Jurkat, Clone E6-1 (cell line): ENCODE measurements at regions not wholly inside any gene's neighbourhood (a gene's known extent, or its start where the extent isn't known, plus 50 kb on each side); places are given as distances from the start of the nearest gene placed in this dataset.

ENCODE experiments used
- DNase-seq: peaks from one replicate; pipeline ENCODE4 v3.0.0-alpha.2; 2011; ENCODE audit warnings: low read depth, low spot score
- H3K4me3 ChIP-seq: 2 replicates; pipeline ENCODE4 v1.5.1; 2011; ENCODE audit warnings: mild to moderate bottlenecking, low read length, control low read depth, moderate library complexity

GRCh38 chr5:6066016-6066415, 312.3 kb downstream of the MED10 start:
- no peak overlapping the region for H3K4me3 ChIP-seq
- no peak for DNase-seq

DNA sequence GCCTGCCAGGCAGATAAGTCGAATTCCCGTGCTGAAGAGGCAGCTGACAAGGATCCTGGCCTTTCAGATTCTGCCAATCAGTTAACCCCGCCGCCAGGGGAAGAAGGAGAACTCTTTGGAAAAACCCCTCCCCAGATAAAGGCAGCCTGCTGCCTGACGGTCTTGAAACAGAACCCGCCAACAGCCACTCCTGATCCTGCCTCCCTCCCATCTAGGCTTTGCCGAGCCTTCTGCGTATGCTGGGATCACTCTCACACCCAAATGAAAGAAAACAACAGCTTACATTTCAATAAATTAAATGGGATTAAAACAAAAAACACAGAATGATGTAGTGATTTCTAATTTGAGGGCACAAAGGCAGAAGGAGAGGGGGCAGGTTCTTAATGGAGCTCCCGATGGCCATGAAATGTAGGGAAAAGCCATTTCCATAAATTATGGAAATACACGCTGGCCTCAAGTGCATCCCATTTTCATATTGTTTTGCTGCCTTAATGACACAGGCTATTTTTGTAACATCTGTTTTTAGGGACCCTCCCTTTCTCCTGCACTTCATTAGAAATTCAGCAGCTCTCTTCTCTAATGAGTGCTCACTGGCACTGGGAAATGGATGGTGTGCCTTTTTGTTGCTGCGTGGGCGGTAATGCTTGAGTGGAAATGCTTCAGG, 319.1 kb downstream of the MED10 start:
- no peak overlapping the region for H3K4me3 ChIP-seq
- DNase-seq = no peak

- no peak for DNase-seq
- H3K4me3 ChIP-seq = no peak overlapping the region
Measured at GRCh38 chr5:6058055-6058715, 320.2 kb downstream of the MED10 start.

- no peak overlapping the region for H3K4me3 ChIP-seq
- DNase-seq = no peak
Measured at GRCh38 chr5:6056280-6056679, 322.1 kb downstream of the MED10 start.

DNA sequence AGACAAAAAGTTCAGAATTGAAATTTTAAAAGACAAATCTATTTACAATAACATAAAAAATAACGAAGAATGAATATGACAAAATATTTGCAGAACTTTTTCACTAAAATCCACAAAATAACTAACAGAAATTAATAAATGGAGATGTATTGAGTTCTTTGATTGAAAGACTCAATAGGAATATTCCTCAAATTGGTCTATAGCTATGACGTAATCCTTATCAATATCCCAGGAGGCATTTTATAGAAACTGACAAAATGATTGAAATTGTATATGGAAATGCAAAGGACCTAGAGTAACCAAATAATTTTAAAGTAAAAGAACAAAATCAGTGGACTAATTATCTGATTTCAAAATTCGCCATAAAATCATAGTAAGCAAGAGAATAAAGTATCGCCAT, 328.7 kb downstream of the MED10 start:
- DNase-seq = no peak
- H3K4me3 ChIP-seq = no peak overlapping the region

- DNase-seq = no peak
- no peak overlapping the region for H3K4me3 ChIP-seq
Measured at GRCh38 chr5:6048746-6049145, 329.6 kb downstream of the MED10 start.

- no peak for DNase-seq
- no peak overlapping the region for H3K4me3 ChIP-seq
Measured at GRCh38 chr5:6046296-6046967, 331.9 kb downstream of the MED10 start.

DNA sequence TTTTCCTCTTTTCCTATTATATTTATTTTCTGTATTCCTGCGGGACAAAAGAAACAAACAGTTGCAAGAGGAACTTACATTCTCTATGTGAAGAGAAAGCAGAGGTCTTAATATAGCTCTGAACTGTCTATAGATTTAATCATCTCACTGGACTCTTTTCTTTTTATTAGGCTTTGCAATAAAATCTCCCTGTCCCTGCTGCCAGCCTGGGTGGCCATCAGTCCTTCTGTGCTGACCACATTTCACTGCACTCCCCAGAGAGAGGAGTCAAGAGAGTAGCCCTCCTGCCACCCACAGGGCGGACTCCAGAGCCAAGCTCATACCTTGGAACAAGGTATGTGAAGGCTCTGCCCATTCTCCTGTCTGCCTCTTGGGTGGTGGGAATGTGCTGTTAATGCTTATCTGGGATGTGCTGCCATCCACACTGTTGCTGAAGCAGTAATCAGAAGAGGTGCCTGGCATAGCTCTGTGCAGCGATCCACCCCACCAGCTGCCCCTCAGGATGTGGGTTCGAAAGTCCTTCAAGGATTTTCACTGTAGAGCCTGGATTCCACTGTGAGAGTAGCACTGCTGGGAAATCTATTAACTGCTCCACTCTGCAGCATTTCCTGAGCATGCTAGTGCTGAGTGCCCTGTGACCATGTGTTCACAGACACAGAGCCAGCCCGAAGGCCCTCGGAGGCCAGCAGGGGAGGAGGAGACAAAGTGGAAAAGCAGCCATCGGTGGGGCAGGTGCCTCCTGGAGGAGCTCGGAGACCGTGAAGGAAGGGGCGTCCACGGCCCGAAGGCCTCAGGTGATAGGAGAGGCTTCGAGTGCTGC, 334.6 kb downstream of the MED10 start:
- no peak overlapping the region for H3K4me3 ChIP-seq
- DNase-seq = no peak

DNA sequence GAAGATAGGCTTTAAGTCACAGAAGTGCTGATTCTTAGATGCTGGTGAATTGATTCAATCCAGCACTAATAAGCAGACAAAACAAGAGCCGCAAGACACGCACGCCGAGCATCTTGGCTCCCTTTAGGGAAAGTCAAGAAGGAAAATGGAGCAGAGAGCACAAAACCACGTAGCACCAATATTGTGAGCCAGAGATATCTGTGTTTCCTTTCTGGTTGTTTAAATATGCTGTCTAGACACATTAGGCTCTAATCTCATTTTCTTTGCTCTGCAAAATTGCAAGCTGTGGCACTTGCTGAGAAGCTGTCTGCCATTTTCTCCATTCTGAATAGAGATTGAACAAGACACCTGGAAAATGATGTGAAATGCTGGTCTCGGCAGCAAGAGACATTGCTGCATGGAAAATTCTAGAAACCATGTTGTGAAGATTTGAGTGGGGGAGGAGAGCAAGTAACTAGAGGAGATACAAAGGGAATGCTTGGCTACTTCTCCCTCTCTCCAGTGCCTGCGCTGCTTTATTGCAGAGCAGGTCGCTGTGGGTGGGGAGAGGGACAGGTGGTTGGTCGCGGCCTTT, 336.3 kb downstream of the MED10 start:
- no peak overlapping the region for H3K4me3 ChIP-seq
- no peak for DNase-seq

- H3K4me3 ChIP-seq = no peak overlapping the region
- no peak for DNase-seq
Measured at GRCh38 chr5:6039111-6039510, 339.2 kb downstream of the MED10 start.

GRCh38 chr5:6036006-6036405, 342.3 kb downstream of the MED10 start:
- no peak for DNase-seq
- no peak overlapping the region for H3K4me3 ChIP-seq

GRCh38 chr5:6029811-6030271, 348.5 kb downstream of the MED10 start:
- no peak overlapping the region for H3K4me3 ChIP-seq
- no peak for DNase-seq

GRCh38 chr5:6026766-6027406, 351.5 kb downstream of the MED10 start:
- no peak for DNase-seq
- H3K4me3 ChIP-seq = no peak overlapping the region

GRCh38 chr5:6019612-6020011, 358.7 kb downstream of the MED10 start:
- H3K4me3 ChIP-seq = no peak overlapping the region
- DNase-seq = no peak

- no peak for DNase-seq
- H3K4me3 ChIP-seq = no peak overlapping the region
Measured at GRCh38 chr5:6013506-6013905, 364.8 kb downstream of the MED10 start.

- no peak for DNase-seq
- no peak overlapping the region for H3K4me3 ChIP-seq
Measured at GRCh38 chr5:6011199-6011598, 367.1 kb downstream of the MED10 start.

DNA sequence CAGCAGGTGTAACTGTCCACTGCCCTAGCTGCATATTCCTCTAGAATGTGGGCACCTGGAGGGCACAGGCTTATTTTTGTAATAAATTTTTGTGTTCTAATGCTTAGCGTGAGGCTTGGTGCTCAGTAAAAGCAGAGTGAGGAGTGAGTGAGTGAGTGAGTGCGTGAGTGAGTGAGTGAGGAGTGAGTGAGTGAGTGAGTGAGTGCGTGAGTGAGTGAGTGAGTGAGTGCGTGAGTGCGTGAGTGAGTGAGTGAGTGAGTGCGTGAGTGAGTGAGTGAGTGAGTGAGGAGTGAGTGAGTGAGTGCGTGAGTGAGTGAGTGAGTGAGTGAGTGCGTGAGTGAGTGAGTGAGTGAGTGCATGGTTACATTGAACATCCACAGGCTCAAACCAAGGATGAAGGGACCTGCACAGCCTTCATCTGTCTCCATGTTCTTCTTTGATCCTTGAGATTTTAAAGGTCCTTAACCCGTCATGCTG, 371.5 kb downstream of the MED10 start:
- H3K4me3 ChIP-seq = no peak overlapping the region
- no peak for DNase-seq

DNA sequence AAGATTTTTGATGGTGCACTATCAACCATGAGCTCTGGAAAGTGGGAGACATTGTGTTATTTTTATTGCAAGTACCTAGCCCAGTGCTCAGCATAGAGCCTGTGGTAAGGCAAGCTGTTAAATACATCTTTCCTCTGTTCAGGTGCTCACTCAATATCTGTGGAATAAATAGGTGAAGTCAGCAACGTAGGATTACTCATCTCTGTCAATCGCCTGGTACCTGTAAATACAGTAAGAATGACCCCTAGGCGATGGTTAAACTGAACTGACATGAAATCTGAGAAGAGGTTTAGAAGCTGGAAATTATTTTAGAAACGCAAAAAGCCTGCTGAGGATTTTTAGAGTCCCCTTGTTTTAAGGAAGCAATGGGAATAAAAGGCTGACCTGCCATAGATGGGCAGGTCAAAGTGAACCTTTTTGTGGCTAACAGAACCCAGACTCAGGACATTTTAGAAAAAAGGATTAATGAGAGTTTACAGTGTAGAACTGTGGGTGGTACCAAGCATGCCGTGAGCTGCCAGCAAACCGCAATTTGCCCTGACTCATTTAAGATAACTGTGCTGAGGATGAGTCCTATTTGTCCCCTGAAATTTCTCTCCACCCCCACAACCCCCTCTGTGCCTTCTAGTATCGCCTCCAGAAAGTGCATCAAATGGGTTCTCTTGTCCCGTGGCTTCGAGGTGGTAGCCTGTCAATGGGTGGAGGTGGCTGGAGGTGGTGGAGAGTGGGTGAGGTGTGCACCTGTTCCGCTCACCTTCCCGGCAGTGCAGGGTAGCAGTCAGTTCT, 375.1 kb downstream of the MED10 start:
- no peak overlapping the region for H3K4me3 ChIP-seq
- DNase-seq = no peak
